WTC11 (cell line): ENCODE measurements at regions not wholly inside any gene's neighbourhood (a gene's known extent, or its start where the extent isn't known, plus 50 kb on each side); places are given as distances from the start of the nearest gene placed in this dataset.

Experiments
- ATAC-seq: fragments of 200-7000 bp; cut with Tn5 transposase; 2 replicates; pipeline ENCODE4 v1.10.0; 2021; ENCODE audit warnings: mild to moderate bottlenecking, moderate library complexity
- CTCF ChIA-PET: fragments of 300-600 bp; sonication (Branson Sonifier 250); formaldehyde crosslinking; loops from one replicate; lab custom pipeline; 2021; ENCODE audit warnings: antibody characterized with exemption; lab: Charles Lee
- POLR2A ChIA-PET: fragments of 350-600 bp; sonication (Branson Sonifier 250); formaldehyde crosslinking; loops from one replicate; lab custom pipeline; 2021; ENCODE audit warnings: antibody characterized with exemption; lab: Charles Lee
- DNase-seq: peaks from one replicate; pipeline ENCODE4 v3.0.0; 2021; ENCODE audit warnings: low spot score
- H3K27ac Mint-ChIP-seq: 2 replicates; pipeline ENCODE4 v1.8.0; 2021; ENCODE audit warnings: mixed read lengths
- H3K27me3 Mint-ChIP-seq: 2 replicates; pipeline ENCODE4 v1.8.0; 2021; ENCODE audit warnings: low read depth, mild to moderate bottlenecking, moderate library complexity, mixed read lengths
- H3K36me3 Mint-ChIP-seq: 2 replicates; pipeline ENCODE4 v1.8.0; 2021; ENCODE audit warnings: mixed read lengths
- H3K4me1 Mint-ChIP-seq: 2 replicates; pipeline ENCODE4 v1.8.0; 2022; ENCODE audit warnings: mixed read lengths
- H3K4me3 Mint-ChIP-seq: 2 replicates; pipeline ENCODE4 v1.8.0; 2021; ENCODE audit warnings: mild to moderate bottlenecking, moderate library complexity, mixed read lengths
- H3K9me3 Mint-ChIP-seq: 2 replicates; pipeline ENCODE4 v1.8.0; 2021; ENCODE audit warnings: mixed read lengths
- CBFB ChIP-seq: sonication (generic); formaldehyde crosslinking; IDR thresholded peaks from 2 replicates; pipeline ENCODE4 v1.8.1; 2022; ENCODE audit warnings: mild to moderate bottlenecking, low read depth, missing genetic modification reagents
- GRHL2 ChIP-seq: fragments of 250-450 bp; sonication (Bioruptor Pico); IDR thresholded peaks from 2 replicates; pipeline ENCODE4 v1.8.0; 2022; ENCODE audit warnings: mild to moderate bottlenecking, moderate library complexity; ENCODE audit not compliant: insufficient replicate concordance, severe bottlenecking
- KAT7 ChIP-seq: sonication (generic); formaldehyde crosslinking; IDR thresholded peaks from 2 replicates; pipeline ENCODE4 v1.8.1; 2023; ENCODE audit warnings: missing genetic modification reagents, mild to moderate bottlenecking, borderline replicate concordance
- NFE2L1 ChIP-seq: sonication (generic); formaldehyde crosslinking; IDR thresholded peaks from 2 replicates; pipeline ENCODE4 v1.8.1; 2023; ENCODE audit warnings: missing genetic modification reagents
- SOX15 ChIP-seq: fragments of 250-450 bp; sonication (Bioruptor Pico); IDR thresholded peaks from 2 replicates; pipeline ENCODE4 v1.9.0; 2021; ENCODE audit warnings: mild to moderate bottlenecking
- SP1 ChIP-seq: sonication (generic); formaldehyde crosslinking; conservative IDR thresholded peaks from 2 replicates; pipeline ENCODE4 v1.8.1; 2022; ENCODE audit warnings: missing genetic modification reagents
- TCF7 ChIP-seq: sonication (generic); formaldehyde crosslinking; IDR thresholded peaks from 2 replicates; pipeline ENCODE4 v1.8.0; 2022; ENCODE audit warnings: mild to moderate bottlenecking, low read depth, missing genetic modification reagents, moderate library complexity
- TEAD4 ChIP-seq: sonication (generic); formaldehyde crosslinking; IDR thresholded peaks from 2 replicates; pipeline ENCODE4 v1.8.0; 2022; ENCODE audit warnings: mild to moderate bottlenecking, missing genetic modification reagents
- ZNF138 ChIP-seq: sonication (generic); formaldehyde crosslinking; conservative IDR thresholded peaks from 2 replicates; pipeline ENCODE4 v1.8.1; 2022; ENCODE audit warnings: mild to moderate bottlenecking, moderate library complexity, missing genetic modification reagents
- ZNF263 ChIP-seq: sonication (generic); formaldehyde crosslinking; IDR thresholded peaks from 2 replicates; pipeline ENCODE4 v1.8.1; 2022; ENCODE audit warnings: low read depth, mild to moderate bottlenecking, moderate library complexity, missing genetic modification reagents
- ZNF671 ChIP-seq: fragments of 250-450 bp; sonication (Bioruptor Pico); IDR thresholded peaks from 2 replicates; pipeline ENCODE4 v1.8.0; 2021; ENCODE audit warnings: mild to moderate bottlenecking
- TF ChIP-seq, protein P1 (sequence below): sonication (generic); formaldehyde crosslinking; IDR thresholded peaks from 2 replicates; pipeline ENCODE4 v1.8.1; 2022; ENCODE audit warnings: low read depth, mild to moderate bottlenecking, moderate library complexity, missing genetic modification reagents, borderline replicate concordance
- TF ChIP-seq, protein P2 (sequence below): fragments of 250-450 bp; sonication (Bioruptor Pico); IDR thresholded peaks from 2 replicates; pipeline ENCODE4 v1.8.0; 2021; ENCODE audit warnings: mild to moderate bottlenecking
- TF ChIP-seq, protein P3 (sequence below): sonication (generic); formaldehyde crosslinking; IDR thresholded peaks from 2 replicates; pipeline ENCODE4 v1.8.0; 2022; ENCODE audit warnings: mild to moderate bottlenecking, missing genetic modification reagents
- TF ChIP-seq, protein P4 (sequence below): sonication (generic); formaldehyde crosslinking; IDR thresholded peaks from 2 replicates; pipeline ENCODE4 v1.8.1; 2023; ENCODE audit warnings: mild to moderate bottlenecking, missing genetic modification reagents, moderate library complexity
- TF ChIP-seq, protein P5 (sequence below): sonication (generic); formaldehyde crosslinking; IDR thresholded peaks from 2 replicates; pipeline ENCODE4 v1.8.1; 2023; ENCODE audit warnings: mild to moderate bottlenecking, missing genetic modification reagents
- TF ChIP-seq, protein P6 (sequence below): sonication (generic); formaldehyde crosslinking; IDR thresholded peaks from 2 replicates; pipeline ENCODE4 v1.8.0; 2022; ENCODE audit warnings: missing genetic modification reagents
- TF ChIP-seq, protein P7 (sequence below): fragments of 250-450 bp; sonication (Bioruptor Pico); IDR thresholded peaks from 2 replicates; pipeline ENCODE4 v1.9.0; 2021; ENCODE audit warnings: mild to moderate bottlenecking
- TF ChIP-seq, protein P8 (sequence below): sonication (generic); formaldehyde crosslinking; conservative IDR thresholded peaks from 2 replicates; pipeline ENCODE4 v1.8.1; 2022; ENCODE audit warnings: mild to moderate bottlenecking, missing genetic modification reagents

DNA sequence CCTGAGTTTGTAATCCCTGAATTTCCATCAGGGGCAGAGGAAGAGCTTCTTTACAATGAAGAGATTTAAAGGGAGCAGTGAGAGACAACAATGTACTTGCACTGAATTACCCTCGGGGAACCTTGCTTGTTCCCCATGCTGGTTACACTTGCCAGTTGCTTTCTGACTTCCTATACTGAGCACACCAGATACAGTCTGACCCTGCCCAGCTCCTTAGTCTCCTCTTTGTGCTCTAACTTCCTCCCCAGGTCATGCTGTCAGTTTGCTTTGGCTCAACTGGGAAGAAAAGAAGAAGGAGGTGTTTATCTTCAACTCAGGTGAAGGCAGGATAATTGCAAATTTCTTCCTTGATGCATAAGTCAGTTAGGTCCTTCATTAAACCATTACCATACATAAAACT, 658.4 kb downstream of the NYAP2 start:
- ChIA-PET POLR2A (interaction anchor here (0.6 kb wide), 1 partner anchor 63 kb away, joined by 3 read pairs; no protein-coding TSS in a partner anchor), CTCF (no interaction called here)
- no peak for DNase-seq
- Mint-ChIP-seq H3K4me1 (peaks cover 10% of the 10 kb centered on the region; the same call in 1 of the 2 replicates), H3K27ac (no peak overlapping the region)
- no peak; the same call in 1 of the 2 replicates for ATAC-seq
- TF ChIP-seq, protein P1, sequence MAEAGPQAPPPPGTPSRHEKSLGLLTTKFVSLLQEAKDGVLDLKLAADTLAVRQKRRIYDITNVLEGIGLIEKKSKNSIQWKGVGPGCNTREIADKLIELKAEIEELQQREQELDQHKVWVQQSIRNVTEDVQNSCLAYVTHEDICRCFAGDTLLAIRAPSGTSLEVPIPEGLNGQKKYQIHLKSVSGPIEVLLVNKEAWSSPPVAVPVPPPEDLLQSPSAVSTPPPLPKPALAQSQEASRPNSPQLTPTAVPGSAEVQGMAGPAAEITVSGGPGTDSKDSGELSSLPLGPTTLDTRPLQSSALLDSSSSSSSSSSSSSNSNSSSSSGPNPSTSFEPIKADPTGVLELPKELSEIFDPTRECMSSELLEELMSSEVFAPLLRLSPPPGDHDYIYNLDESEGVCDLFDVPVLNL (CRISPR knock-in tag): no peak
- no peak for TF ChIP-seq TEAD4 (CRISPR knock-in tag)
- TF ChIP-seq, all 79 proteins: peak for 0
- H3K36me3 Mint-ChIP-seq: no peaks in the 10 kb centered on the region
- H3K27me3 Mint-ChIP-seq: no peaks in the 10 kb centered on the region
- no peak overlapping the region for H3K4me3 Mint-ChIP-seq
- no peaks in the 10 kb centered on the region; the same call in 1 of the 2 replicates for H3K9me3 Mint-ChIP-seq

DNA sequence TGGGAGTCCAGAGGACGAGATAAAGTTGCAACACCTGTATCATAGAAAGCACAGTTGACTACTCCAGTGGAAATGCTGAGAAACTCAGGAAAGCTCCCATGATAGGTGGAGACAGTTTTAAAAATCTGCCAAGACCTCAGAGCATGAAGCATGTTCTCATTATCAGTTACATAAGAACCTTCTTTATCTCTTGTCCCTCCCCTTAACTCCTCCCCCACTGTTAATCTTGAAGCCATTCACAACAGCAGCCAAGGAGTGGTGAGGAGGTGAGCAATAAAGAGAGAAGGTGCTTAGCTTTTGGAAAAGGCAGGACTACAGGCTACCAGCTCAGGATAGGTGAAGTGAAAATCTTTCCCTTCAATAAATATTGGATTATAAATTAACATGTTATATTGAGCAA, 657.9 kb downstream of the NYAP2 start:
- Mint-ChIP-seq H3K36me3 (no peaks in the 10 kb centered on the region), H3K9me3 (no peaks in the 10 kb centered on the region; the same call in 1 of the 2 replicates), H3K27me3 (no peaks in the 10 kb centered on the region)
- ChIA-PET CTCF (no interaction called here), POLR2A (no interaction called here)
- no peak for ATAC-seq
- TF ChIP-seq ZNF263 (CRISPR knock-in tag): no peak
- TF ChIP-seq, protein P2, sequence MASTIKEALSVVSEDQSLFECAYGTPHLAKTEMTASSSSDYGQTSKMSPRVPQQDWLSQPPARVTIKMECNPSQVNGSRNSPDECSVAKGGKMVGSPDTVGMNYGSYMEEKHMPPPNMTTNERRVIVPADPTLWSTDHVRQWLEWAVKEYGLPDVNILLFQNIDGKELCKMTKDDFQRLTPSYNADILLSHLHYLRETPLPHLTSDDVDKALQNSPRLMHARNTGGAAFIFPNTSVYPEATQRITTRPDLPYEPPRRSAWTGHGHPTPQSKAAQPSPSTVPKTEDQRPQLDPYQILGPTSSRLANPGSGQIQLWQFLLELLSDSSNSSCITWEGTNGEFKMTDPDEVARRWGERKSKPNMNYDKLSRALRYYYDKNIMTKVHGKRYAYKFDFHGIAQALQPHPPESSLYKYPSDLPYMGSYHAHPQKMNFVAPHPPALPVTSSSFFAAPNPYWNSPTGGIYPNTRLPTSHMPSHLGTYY: no peak
- no peak for TF ChIP-seq KAT7 (CRISPR knock-in tag)
- TF ChIP-seq SOX15: no peak
- TF ChIP-seq, protein P3, sequence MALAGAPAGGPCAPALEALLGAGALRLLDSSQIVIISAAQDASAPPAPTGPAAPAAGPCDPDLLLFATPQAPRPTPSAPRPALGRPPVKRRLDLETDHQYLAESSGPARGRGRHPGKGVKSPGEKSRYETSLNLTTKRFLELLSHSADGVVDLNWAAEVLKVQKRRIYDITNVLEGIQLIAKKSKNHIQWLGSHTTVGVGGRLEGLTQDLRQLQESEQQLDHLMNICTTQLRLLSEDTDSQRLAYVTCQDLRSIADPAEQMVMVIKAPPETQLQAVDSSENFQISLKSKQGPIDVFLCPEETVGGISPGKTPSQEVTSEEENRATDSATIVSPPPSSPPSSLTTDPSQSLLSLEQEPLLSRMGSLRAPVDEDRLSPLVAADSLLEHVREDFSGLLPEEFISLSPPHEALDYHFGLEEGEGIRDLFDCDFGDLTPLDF (CRISPR knock-in tag): no peak
- TF ChIP-seq, protein P4, sequence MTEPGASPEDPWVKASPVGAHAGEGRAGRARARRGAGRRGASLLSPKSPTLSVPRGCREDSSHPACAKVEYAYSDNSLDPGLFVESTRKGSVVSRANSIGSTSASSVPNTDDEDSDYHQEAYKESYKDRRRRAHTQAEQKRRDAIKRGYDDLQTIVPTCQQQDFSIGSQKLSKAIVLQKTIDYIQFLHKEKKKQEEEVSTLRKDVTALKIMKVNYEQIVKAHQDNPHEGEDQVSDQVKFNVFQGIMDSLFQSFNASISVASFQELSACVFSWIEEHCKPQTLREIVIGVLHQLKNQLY (CRISPR knock-in tag): no peak
- TF ChIP-seq, protein P5, sequence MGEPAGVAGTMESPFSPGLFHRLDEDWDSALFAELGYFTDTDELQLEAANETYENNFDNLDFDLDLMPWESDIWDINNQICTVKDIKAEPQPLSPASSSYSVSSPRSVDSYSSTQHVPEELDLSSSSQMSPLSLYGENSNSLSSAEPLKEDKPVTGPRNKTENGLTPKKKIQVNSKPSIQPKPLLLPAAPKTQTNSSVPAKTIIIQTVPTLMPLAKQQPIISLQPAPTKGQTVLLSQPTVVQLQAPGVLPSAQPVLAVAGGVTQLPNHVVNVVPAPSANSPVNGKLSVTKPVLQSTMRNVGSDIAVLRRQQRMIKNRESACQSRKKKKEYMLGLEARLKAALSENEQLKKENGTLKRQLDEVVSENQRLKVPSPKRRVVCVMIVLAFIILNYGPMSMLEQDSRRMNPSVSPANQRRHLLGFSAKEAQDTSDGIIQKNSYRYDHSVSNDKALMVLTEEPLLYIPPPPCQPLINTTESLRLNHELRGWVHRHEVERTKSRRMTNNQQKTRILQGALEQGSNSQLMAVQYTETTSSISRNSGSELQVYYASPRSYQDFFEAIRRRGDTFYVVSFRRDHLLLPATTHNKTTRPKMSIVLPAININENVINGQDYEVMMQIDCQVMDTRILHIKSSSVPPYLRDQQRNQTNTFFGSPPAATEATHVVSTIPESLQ (CRISPR knock-in tag): no peak
- TF ChIP-seq, protein P6, sequence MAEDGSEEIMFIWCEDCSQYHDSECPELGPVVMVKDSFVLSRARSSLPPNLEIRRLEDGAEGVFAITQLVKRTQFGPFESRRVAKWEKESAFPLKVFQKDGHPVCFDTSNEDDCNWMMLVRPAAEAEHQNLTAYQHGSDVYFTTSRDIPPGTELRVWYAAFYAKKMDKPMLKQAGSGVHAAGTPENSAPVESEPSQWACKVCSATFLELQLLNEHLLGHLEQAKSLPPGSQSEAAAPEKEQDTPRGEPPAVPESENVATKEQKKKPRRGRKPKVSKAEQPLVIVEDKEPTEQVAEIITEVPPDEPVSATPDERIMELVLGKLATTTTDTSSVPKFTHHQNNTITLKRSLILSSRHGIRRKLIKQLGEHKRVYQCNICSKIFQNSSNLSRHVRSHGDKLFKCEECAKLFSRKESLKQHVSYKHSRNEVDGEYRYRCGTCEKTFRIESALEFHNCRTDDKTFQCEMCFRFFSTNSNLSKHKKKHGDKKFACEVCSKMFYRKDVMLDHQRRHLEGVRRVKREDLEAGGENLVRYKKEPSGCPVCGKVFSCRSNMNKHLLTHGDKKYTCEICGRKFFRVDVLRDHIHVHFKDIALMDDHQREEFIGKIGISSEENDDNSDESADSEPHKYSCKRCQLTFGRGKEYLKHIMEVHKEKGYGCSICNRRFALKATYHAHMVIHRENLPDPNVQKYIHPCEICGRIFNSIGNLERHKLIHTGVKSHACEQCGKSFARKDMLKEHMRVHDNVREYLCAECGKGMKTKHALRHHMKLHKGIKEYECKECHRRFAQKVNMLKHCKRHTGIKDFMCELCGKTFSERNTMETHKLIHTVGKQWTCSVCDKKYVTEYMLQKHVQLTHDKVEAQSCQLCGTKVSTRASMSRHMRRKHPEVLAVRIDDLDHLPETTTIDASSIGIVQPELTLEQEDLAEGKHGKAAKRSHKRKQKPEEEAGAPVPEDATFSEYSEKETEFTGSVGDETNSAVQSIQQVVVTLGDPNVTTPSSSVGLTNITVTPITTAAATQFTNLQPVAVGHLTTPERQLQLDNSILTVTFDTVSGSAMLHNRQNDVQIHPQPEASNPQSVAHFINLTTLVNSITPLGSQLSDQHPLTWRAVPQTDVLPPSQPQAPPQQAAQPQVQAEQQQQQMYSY (CRISPR knock-in tag): no peak
- no peak for TF ChIP-seq NFE2L1 (CRISPR knock-in tag)
- TF ChIP-seq ZNF671 (CRISPR knock-in tag): no peak
- no peak for TF ChIP-seq ZNF138 (CRISPR knock-in tag)
- TF ChIP-seq, protein P7, sequence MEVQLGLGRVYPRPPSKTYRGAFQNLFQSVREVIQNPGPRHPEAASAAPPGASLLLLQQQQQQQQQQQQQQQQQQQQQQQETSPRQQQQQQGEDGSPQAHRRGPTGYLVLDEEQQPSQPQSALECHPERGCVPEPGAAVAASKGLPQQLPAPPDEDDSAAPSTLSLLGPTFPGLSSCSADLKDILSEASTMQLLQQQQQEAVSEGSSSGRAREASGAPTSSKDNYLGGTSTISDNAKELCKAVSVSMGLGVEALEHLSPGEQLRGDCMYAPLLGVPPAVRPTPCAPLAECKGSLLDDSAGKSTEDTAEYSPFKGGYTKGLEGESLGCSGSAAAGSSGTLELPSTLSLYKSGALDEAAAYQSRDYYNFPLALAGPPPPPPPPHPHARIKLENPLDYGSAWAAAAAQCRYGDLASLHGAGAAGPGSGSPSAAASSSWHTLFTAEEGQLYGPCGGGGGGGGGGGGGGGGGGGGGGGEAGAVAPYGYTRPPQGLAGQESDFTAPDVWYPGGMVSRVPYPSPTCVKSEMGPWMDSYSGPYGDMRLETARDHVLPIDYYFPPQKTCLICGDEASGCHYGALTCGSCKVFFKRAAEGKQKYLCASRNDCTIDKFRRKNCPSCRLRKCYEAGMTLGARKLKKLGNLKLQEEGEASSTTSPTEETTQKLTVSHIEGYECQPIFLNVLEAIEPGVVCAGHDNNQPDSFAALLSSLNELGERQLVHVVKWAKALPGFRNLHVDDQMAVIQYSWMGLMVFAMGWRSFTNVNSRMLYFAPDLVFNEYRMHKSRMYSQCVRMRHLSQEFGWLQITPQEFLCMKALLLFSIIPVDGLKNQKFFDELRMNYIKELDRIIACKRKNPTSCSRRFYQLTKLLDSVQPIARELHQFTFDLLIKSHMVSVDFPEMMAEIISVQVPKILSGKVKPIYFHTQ (CRISPR knock-in tag): no peak
- TF ChIP-seq, protein P8, sequence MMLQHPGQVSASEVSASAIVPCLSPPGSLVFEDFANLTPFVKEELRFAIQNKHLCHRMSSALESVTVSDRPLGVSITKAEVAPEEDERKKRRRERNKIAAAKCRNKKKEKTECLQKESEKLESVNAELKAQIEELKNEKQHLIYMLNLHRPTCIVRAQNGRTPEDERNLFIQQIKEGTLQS: no peak
- no peak for TF ChIP-seq GRHL2 (CRISPR knock-in tag)
- no peak for TF ChIP-seq TCF7
- no peak for TF ChIP-seq CBFB (CRISPR knock-in tag)
- TF ChIP-seq SP1: no peak
- TF ChIP-seq, all 79 proteins: peak for 0
- no peak for DNase-seq
- Mint-ChIP-seq H3K27ac (no peak overlapping the region), H3K4me1 (peaks cover 10% of the 10 kb centered on the region; the same call in 1 of the 2 replicates), H3K4me3 (no peak overlapping the region)
